MM.1S (cell line): ENCODE measurements at regions not wholly inside any gene's neighbourhood (a gene's known extent, or its start where the extent isn't known, plus 50 kb on each side); places are given as distances from the start of the nearest gene placed in this dataset.

Experiments used
- DNase-seq: peaks from one replicate; pipeline ENCODE4 v3.0.0-alpha.2; 2015
- H2AFZ ChIP-seq: fragments of 300-600 bp; sonication (generic); 2 replicates; pipeline ENCODE4 v1.6.0; 2016; ENCODE audit warnings: antibody characterized with exemption, low read length
- H3F3A ChIP-seq: fragments of 300-600 bp; sonication (generic); 2 replicates; pipeline ENCODE4 v1.6.1; 2016; ENCODE audit warnings: mild to moderate bottlenecking, antibody characterized with exemption, low read length, moderate library complexity, mixed read lengths; ENCODE audit not compliant: insufficient read depth
- H3K27ac ChIP-seq: fragments of 300-600 bp; sonication (generic); 2 replicates; pipeline ENCODE4 v1.5.1; 2016; ENCODE audit warnings: mild to moderate bottlenecking, low read length
- H3K27me3 ChIP-seq: fragments of 300-600 bp; sonication (generic); replicated peaks from 2 replicates; pipeline ENCODE4 v1.6.0; 2016; ENCODE audit warnings: low read length; ENCODE audit not compliant: insufficient read depth
- H3K36me3 ChIP-seq: fragments of 300-600 bp; sonication (generic); replicated peaks from 2 replicates; pipeline ENCODE4 v1.6.1; 2016; ENCODE audit warnings: mild to moderate bottlenecking, low read length, mixed read lengths; ENCODE audit not compliant: insufficient read depth
- H3K4me1 ChIP-seq: fragments of 300-600 bp; sonication (generic); 2 replicates; pipeline ENCODE4 v1.6.1; 2016; ENCODE audit warnings: low read length, mixed read lengths
- H3K4me2 ChIP-seq: fragments of 300-600 bp; sonication (generic); 2 replicates; pipeline ENCODE4 v1.6.0; 2016; ENCODE audit warnings: low read depth, low read length
- H3K4me3 ChIP-seq: fragments of 300-600 bp; sonication (generic); 2 replicates; pipeline ENCODE4 v1.5.1; 2016; ENCODE audit warnings: low read length, mixed read lengths
- H3K79me2 ChIP-seq: fragments of 300-600 bp; sonication (generic); 2 replicates; pipeline ENCODE4 v1.6.1; 2016; ENCODE audit warnings: mixed run types, low read length, mixed read lengths
- H3K9ac ChIP-seq: fragments of 300-600 bp; sonication (generic); 2 replicates; pipeline ENCODE4 v1.6.1; 2016; ENCODE audit warnings: low read length, mixed read lengths
- H3K9me2 ChIP-seq: fragments of 300-600 bp; sonication (generic); replicated peaks from 2 replicates; pipeline ENCODE4 v1.6.1; 2016; ENCODE audit warnings: mild to moderate bottlenecking, low read length, mixed read lengths; ENCODE audit not compliant: insufficient read depth
- H3K9me3 ChIP-seq: fragments of 300-600 bp; sonication (generic); replicated peaks from 2 replicates; pipeline ENCODE4 v1.6.1; 2016; ENCODE audit warnings: mild to moderate bottlenecking, low read length, mixed read lengths; ENCODE audit not compliant: insufficient read depth
- H4K20me1 ChIP-seq: fragments of 300-600 bp; sonication (generic); 2 replicates; pipeline ENCODE4 v1.6.1; 2016; ENCODE audit warnings: mild to moderate bottlenecking, low read length, moderate library complexity, mixed read lengths; ENCODE audit not compliant: insufficient read depth
- EZH2 ChIP-seq: fragments of 300-600 bp; sonication (generic); optimal IDR thresholded peaks from 2 replicates; pipeline ENCODE3; 2017; ENCODE audit warnings: low read depth, mild to moderate bottlenecking, antibody characterized with exemption, low read length, mixed read lengths
- EZH2phosphoT487 ChIP-seq: fragments of 300-600 bp; sonication (generic); IDR thresholded peaks from 2 replicates; pipeline ENCODE4 v1.6.1; 2018; ENCODE audit warnings: antibody characterized with exemption, low read length
- TF ChIP-seq, protein P1 (sequence below): fragments of 300-600 bp; sonication (generic); IDR thresholded peaks from 2 replicates; pipeline ENCODE4 v1.5.1; 2016; ENCODE audit warnings: antibody characterized with exemption, low read length, mixed read lengths

DNA sequence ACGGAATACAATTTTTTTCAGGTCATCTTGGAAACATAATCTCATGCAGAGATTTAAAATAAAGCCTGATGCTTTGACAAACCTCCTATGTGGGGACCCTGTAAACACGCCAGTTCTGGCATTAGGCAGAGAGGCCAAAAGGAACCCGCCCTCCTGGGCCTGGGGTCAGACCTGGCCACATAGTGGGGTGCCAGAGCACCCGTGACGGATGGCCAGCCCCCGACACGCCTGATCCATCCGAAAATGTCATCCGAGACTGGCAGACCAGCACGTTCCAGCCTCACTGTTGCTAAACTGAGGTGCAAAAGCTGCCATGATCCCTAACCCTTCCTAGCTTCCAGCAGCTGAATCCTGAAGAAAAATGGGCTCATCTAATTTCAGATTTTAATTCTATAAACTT lies 222.6 kb upstream of the SALL3 start:
- Histone ChIP-seq H3K27me3 (no peaks in the 10 kb centered on the region), H3K4me2 (no peak overlapping the region), H3K9ac (no peak overlapping the region), H3K4me3 (no peak overlapping the region), H3K4me1 (no peaks in the 10 kb centered on the region), H3F3A (no peaks in the 10 kb centered on the region), H3K79me2 (no peaks in the 10 kb centered on the region), H3K9me2 (no peaks in the 10 kb centered on the region), H3K36me3 (no peaks in the 10 kb centered on the region), H3K9me3 (no peaks in the 10 kb centered on the region), H3K27ac (no peak overlapping the region), H2AFZ (no peak overlapping the region), H4K20me1 (no peaks in the 10 kb centered on the region)
- no peak for DNase-seq
- TF ChIP-seq EZH2phosphoT487 (no peak), EZH2 (no peak)
- TF ChIP-seq, protein P1, sequence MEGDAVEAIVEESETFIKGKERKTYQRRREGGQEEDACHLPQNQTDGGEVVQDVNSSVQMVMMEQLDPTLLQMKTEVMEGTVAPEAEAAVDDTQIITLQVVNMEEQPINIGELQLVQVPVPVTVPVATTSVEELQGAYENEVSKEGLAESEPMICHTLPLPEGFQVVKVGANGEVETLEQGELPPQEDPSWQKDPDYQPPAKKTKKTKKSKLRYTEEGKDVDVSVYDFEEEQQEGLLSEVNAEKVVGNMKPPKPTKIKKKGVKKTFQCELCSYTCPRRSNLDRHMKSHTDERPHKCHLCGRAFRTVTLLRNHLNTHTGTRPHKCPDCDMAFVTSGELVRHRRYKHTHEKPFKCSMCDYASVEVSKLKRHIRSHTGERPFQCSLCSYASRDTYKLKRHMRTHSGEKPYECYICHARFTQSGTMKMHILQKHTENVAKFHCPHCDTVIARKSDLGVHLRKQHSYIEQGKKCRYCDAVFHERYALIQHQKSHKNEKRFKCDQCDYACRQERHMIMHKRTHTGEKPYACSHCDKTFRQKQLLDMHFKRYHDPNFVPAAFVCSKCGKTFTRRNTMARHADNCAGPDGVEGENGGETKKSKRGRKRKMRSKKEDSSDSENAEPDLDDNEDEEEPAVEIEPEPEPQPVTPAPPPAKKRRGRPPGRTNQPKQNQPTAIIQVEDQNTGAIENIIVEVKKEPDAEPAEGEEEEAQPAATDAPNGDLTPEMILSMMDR, result no peak

DNA sequence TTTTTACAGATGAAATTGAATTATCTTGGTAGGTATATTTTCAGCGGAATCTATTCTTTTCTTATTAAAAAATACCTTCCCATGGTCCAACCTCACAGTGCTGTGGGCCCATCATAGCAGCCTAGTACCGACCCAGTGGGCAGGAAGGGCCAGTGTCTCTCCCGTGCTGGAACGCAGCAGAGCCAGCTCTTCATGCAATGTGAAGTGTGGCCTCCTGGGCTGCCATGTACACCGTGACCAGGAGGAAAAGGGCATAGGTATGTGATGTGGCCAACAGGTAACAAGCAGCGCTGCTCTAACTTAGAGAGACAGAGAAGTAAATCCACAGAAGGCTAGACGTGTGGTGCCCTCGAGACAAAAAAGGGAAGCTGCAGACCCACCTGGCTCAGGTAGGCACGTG lies 221.1 kb upstream of the SALL3 start:
- Histone ChIP-seq H4K20me1 (no peaks in the 10 kb centered on the region), H3K79me2 (no peaks in the 10 kb centered on the region), H3K36me3 (no peaks in the 10 kb centered on the region), H3K27ac (no peak overlapping the region), H3K9me3 (no peaks in the 10 kb centered on the region), H2AFZ (no peak overlapping the region), H3K9ac (no peak overlapping the region), H3K9me2 (no peaks in the 10 kb centered on the region), H3F3A (no peaks in the 10 kb centered on the region), H3K4me2 (no peak overlapping the region), H3K27me3 (no peaks in the 10 kb centered on the region), H3K4me1 (no peaks in the 10 kb centered on the region), H3K4me3 (no peak overlapping the region)
- no peak for TF ChIP-seq EZH2phosphoT487
- TF ChIP-seq, protein P1, result no peak
- TF ChIP-seq EZH2, result no peak
- DNase-seq, result no peak

DNA sequence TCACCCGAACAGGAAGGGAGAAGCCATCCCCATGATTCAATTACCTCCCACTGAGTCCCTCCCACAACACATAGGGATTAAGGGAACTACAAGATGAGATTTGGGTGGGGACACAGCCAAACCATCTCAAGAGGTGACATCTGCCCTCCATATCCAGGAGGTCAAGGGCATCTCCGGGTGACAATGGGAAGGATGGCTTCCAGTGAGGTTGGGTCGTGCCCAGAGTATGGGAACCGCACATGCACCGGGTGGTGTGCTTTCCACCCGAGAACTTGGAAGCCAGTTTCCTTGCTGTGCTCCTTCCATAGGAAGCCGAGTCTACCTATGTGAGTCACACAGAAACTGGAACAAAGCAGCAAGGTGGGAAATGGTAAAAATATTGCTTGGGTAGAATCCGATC lies 216.9 kb upstream of the SALL3 start:
- no peak for DNase-seq
- no peaks in the 10 kb centered on the region for H3K9me3 ChIP-seq
- no peaks in the 10 kb centered on the region for H3K79me2 ChIP-seq
- H3K9me2 ChIP-seq, result no peaks in the 10 kb centered on the region
- no peak overlapping the region for H3K4me3 ChIP-seq
- H4K20me1 ChIP-seq, result no peaks in the 10 kb centered on the region
- no peaks in the 10 kb centered on the region for H3K4me1 ChIP-seq
- H3K27ac ChIP-seq, result no peak overlapping the region
- no peak overlapping the region for H3K9ac ChIP-seq
- no peak overlapping the region for H3K4me2 ChIP-seq
- H3K27me3 ChIP-seq, result no peaks in the 10 kb centered on the region
- TF ChIP-seq EZH2phosphoT487 (no peak), EZH2 (no peak)
- TF ChIP-seq, protein P1, result no peak
- H2AFZ ChIP-seq, result no peak overlapping the region
- no peaks in the 10 kb centered on the region for H3K36me3 ChIP-seq
- H3F3A ChIP-seq, result no peaks in the 10 kb centered on the region

DNA sequence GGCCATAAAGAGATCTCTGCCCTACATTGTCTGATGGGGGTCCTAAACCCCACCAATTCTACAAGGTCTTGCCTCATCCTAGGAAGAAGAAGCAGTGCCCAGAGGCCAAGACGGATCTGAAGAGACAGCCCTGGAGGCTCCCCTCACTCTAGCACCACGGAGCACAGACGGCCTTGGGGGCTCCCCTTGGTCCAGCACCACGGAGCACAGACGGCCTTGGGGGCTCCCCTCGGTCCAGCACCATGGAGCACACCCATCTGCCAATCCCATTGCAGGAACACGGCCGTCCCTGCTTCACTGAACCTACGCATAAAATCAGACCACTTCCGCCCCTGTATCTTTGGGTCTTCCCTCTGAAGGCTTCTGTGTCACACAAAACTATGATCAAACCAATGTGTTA lies 215.1 kb upstream of the SALL3 start:
- Histone ChIP-seq H3K79me2 (no peaks in the 10 kb centered on the region), H3K4me2 (no peak overlapping the region), H3F3A (no peaks in the 10 kb centered on the region), H4K20me1 (no peaks in the 10 kb centered on the region), H3K9ac (no peak overlapping the region), H3K4me1 (no peaks in the 10 kb centered on the region), H3K9me2 (no peaks in the 10 kb centered on the region), H3K9me3 (no peaks in the 10 kb centered on the region), H3K4me3 (no peak overlapping the region), H3K27me3 (no peaks in the 10 kb centered on the region), H3K27ac (no peak overlapping the region), H2AFZ (no peak overlapping the region), H3K36me3 (no peaks in the 10 kb centered on the region)
- DNase-seq, result no peak
- TF ChIP-seq, protein P1, result no peak
- TF ChIP-seq EZH2phosphoT487 (no peak), EZH2 (no peak)
